Activated naive CD8-positive, alpha-beta T cell treated with anti-CD3 and anti-CD28 coated beads, Interleukin-2, amount 10 ng/mL, durations not matched to agents 7 days and 5 days (primary cell): ENCODE measurements at regions not wholly inside any gene's neighbourhood (a gene's known extent, or its start where the extent isn't known, plus 50 kb on each side); places are given as distances from the start of the nearest gene placed in this dataset.

Experiments
- ATAC-seq: fragments of 150-1000 bp; cut with Tn5 transposase; one replicate; pipeline ENCODE4 v1.10.0; 2021; ENCODE audit warnings: low read depth, moderate library complexity
- POLR2A ChIA-PET: fragments of 350-600 bp; sonication (Branson Sonifier 250); formaldehyde crosslinking; loops from one replicate; lab custom pipeline; 2021; ENCODE audit warnings: antibody characterized with exemption; lab: Charles Lee
- DNase-seq: peaks from one replicate; pipeline ENCODE4 v3.0.0; 2021
- H3K27ac Mint-ChIP-seq: one replicate; pipeline ENCODE4 v1.8.0; 2022; ENCODE audit warnings: mild to moderate bottlenecking, mixed read lengths
- H3K27me3 Mint-ChIP-seq: one replicate; pipeline ENCODE4 v1.8.0; 2022; ENCODE audit warnings: mild to moderate bottlenecking, moderate library complexity, mixed read lengths
- H3K36me3 Mint-ChIP-seq: one replicate; pipeline ENCODE4 v1.8.0; 2021; ENCODE audit warnings: mild to moderate bottlenecking, mixed read lengths
- H3K4me1 Mint-ChIP-seq: one replicate; pipeline ENCODE4 v1.8.0; 2021; ENCODE audit warnings: mixed read lengths
- H3K4me3 Mint-ChIP-seq: one replicate; pipeline ENCODE4 v1.8.0; 2022; ENCODE audit warnings: mild to moderate bottlenecking, moderate library complexity, mixed read lengths
- H3K9me3 Mint-ChIP-seq: one replicate; pipeline ENCODE4 v1.8.0; 2021; ENCODE audit warnings: mixed read lengths

DNA sequence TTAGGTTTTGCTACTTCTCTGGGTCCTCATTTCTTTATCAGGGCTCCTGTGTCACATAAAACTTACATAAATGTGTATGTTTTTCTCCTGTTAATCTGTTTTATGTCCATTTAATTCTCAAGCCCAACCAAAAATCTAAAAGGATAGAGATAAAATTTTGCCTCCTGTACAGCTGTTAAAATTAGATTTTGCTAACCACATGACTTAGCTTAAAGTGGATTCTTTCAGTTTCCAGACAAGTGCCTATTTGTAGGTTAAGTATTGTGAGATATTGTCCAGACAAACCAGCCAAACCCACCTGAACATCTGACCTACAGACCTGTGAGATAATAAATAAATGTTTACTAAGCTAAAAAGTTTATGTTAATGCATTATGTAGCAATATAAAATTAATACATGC lies 465.5 kb downstream of the SI start:
- Mint-ChIP-seq H3K36me3 (no peaks in the 10 kb centered on the region), H3K27me3 (no peaks in the 10 kb centered on the region), H3K4me1 (no peaks in the 10 kb centered on the region), H3K4me3 (no peak overlapping the region), H3K9me3 (peaks cover 1% of the 10 kb centered on the region), H3K27ac (no peak overlapping the region)
- ATAC-seq (no peak), DNase-seq (no peak)
- POLR2A ChIA-PET: no interaction called here

DNA sequence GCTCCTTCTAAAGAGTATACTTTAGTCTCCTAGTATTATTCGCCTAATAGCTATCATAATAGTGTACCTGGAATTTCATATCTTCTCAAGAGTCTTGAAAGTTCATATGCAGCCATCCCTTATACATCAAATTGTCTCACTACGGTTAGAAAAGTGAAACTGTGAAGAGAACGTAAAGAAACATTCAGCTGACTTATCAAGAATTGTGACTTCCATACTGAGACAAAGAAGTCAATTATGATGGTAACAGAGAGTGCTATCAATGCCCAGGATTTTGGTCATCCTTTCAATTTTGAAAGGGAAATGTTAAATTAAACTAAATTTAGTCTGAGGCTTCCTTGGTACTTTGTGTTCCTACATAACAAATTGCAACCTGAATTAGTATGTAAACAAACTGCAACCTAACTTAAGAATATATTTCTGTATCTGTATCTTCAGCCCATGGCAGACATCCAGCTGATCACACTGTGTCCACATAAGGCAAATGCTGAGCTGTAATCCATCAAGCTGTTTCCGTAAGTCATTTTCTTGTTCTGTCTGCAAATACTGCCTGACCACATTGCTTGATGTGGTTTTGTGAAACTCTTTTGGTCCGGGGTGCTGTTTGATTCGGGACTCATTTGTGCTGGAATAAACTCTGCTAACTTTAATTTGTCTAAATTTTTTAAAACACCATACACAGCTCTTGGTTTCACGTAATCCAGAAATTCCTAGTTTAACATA lies 469.6 kb downstream of the SI start:
- ATAC-seq (no peak), DNase-seq (no peak)
- Mint-ChIP-seq H3K4me1 (no peaks in the 10 kb centered on the region), H3K4me3 (no peak overlapping the region), H3K36me3 (no peaks in the 10 kb centered on the region), H3K9me3 (peaks cover 1% of the 10 kb centered on the region), H3K27ac (no peak overlapping the region), H3K27me3 (no peaks in the 10 kb centered on the region)
- POLR2A ChIA-PET: no interaction called here

DNA sequence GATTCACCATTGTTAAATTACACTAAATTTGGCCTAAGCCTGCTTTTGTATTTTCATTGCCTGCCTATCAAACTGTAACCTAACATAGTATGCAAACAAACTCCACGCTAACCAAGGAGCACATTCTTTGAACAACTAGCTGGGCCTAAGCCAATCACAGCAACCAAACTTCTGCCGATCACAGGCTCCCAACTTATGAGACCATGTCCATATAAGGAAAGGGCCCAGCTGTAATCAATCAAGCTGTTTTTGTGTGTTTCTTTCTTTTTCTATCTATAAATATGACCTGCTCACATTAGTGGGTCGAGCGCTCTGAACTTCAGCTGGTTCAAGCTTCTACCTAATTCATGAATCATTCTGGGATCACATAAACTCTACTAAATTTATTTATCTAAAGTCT lies 473.6 kb downstream of the SI start:
- POLR2A ChIA-PET: no interaction called here
- Mint-ChIP-seq H3K4me3 (no peak overlapping the region), H3K4me1 (no peaks in the 10 kb centered on the region), H3K9me3 (peaks cover 1% of the 10 kb centered on the region), H3K36me3 (no peaks in the 10 kb centered on the region), H3K27ac (no peak overlapping the region), H3K27me3 (no peaks in the 10 kb centered on the region)
- no peak for ATAC-seq
- DNase-seq: no peak

DNA sequence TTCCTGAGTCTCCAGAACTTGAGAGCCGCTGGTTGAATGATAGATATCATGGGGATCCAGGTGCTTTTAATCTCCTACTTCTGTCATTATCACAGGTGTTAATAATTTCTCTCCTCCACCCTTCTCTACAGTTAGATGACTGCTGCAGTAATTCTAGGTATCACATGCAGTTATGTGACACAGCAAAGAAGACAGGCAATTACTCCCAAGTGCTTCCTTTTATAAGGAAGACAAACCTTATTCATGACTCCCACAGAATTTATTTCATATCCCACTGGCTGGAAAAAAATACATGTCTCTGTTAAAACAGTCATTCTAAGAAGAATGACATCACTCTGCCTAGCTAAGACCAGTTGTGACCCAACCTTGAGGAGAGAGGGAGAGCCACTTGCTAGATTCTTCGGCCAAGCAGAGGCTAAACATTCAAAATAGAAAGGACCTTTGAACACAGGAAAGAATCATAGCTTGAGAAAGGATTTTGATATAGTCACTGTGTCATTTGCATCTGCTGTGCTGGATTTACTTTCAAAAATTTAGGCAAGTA lies 500.6 kb downstream of the SI start:
- H3K27me3 Mint-ChIP-seq: no peaks in the 10 kb centered on the region
- POLR2A ChIA-PET: no interaction called here
- no peaks in the 10 kb centered on the region for H3K4me1 Mint-ChIP-seq
- ATAC-seq (no peak), DNase-seq (no peak)
- H3K9me3 Mint-ChIP-seq: no peaks in the 10 kb centered on the region
- H3K27ac Mint-ChIP-seq: no peak overlapping the region
- no peak overlapping the region for H3K4me3 Mint-ChIP-seq
- H3K36me3 Mint-ChIP-seq: no peaks in the 10 kb centered on the region

DNA sequence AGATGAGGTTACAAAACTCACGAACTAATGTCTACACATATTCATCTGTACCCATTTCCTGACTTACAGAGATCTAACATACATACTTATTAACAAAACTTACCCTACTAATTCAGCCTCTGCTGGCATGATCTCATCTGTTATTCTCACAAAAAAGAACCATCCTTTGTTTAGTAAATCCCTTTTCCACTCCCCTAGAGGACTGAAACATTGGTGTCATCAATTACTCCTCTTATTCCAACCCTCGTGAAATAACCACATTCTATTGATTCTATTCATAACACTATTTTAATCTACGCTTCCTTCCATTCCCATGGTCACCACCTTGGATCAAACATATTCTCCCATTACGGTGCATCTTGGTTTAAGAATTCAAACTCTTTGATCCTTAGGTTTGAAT lies 505.9 kb downstream of the SI start:
- no peaks in the 10 kb centered on the region for H3K27me3 Mint-ChIP-seq
- DNase-seq (no peak), ATAC-seq (no peak)
- no peaks in the 10 kb centered on the region for H3K4me1 Mint-ChIP-seq
- POLR2A ChIA-PET: no interaction called here
- no peaks in the 10 kb centered on the region for H3K9me3 Mint-ChIP-seq
- H3K36me3 Mint-ChIP-seq: no peaks in the 10 kb centered on the region
- no peak overlapping the region for H3K27ac Mint-ChIP-seq
- no peak overlapping the region for H3K4me3 Mint-ChIP-seq

DNA sequence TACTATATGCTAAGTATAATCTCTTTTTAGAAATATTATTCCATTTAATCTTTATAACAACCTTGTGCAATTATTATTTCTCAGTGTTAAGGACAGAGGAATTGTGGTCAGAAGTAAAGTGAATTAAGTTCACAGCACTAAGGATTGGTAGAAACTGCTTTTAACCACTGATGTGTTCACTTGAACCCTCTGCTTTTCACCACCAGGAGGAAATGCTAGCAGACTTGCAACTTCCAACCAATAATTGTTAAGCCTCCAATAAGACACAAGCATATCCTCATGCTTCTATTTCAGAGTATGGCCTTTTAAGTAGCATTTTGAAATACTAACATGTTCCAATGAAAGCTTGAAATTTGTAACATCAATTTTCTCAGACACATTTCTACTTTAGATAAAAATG lies 527.4 kb downstream of the SI start:
- ATAC-seq: no peak
- DNase-seq: no peak
- no peak overlapping the region for H3K4me3 Mint-ChIP-seq
- no peak overlapping the region for H3K27ac Mint-ChIP-seq
- H3K36me3 Mint-ChIP-seq: no peaks in the 10 kb centered on the region
- H3K9me3 Mint-ChIP-seq: peaks cover 7% of the 10 kb centered on the region
- no peaks in the 10 kb centered on the region for H3K27me3 Mint-ChIP-seq
- POLR2A ChIA-PET: no interaction called here
- H3K4me1 Mint-ChIP-seq: no peaks in the 10 kb centered on the region

DNA sequence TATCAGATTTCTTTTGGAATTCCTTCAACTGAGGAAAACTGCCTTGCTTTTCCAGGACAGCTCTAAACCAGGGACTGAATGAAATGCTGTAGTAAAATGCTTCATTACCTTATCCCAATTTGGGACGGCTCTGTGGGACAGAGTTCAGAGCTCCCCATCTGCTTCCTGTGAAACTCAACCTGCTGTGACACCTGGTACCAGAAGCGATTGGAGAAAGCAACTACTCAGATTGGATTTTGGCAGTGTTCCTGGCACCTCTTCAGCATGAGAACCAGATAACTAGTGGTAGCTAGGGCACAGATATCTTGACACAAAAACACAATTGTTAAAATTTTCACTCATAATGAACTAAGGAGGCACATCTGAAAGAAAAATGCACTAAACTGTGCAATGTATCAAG lies 539.1 kb downstream of the SI start:
- no peak for ATAC-seq
- Mint-ChIP-seq H3K27me3 (no peaks in the 10 kb centered on the region), H3K36me3 (no peaks in the 10 kb centered on the region), H3K4me3 (no peak overlapping the region), H3K4me1 (no peaks in the 10 kb centered on the region), H3K9me3 (peaks cover 2% of the 10 kb centered on the region), H3K27ac (no peak overlapping the region)
- POLR2A ChIA-PET: no interaction called here
- DNase-seq: no peak

DNA sequence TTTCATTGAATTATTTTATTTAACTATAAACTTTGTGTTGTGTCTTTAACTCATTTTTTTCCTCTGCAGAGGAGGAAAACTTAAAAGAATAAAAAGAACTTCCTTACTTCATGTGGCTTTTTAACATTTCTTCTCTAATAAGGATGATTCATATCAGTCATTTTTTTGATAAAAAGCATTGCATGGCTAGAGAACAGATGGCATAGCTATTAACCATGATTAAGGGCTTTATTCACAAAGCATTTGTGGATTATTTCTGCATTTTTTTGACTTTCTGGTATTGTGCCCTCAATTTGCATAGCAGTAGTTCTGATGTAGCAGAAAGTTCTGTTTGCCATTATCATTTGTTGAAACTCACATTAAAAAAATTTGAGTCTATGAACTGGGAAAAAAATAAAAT lies 540.8 kb downstream of the SI start:
- ATAC-seq: no peak
- peaks cover 2% of the 10 kb centered on the region for H3K9me3 Mint-ChIP-seq

DNA sequence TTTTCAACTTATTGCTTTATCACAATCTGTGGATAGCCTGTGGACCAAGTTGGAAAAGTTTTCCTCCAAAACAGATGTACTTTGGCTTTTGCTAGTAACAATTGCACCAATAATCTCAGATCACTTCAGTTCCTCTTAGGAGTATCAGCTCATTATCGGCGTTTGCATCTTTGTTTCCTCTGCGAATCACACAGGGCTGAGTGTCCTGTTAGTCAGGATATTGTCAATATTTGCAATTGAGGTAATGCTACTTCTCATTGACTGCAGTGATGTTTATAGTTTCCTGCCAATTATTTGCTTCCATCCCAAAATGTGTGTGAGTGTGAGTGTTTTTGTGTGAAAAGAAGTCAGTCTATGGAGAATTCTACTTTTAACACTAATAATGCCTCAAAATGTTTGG lies 545.0 kb downstream of the SI start:
- Mint-ChIP-seq H3K4me1 (no peaks in the 10 kb centered on the region), H3K4me3 (no peak overlapping the region), H3K9me3 (peaks cover 3% of the 10 kb centered on the region), H3K36me3 (no peaks in the 10 kb centered on the region), H3K27me3 (no peaks in the 10 kb centered on the region), H3K27ac (no peak overlapping the region)
- POLR2A ChIA-PET: no interaction called here
- DNase-seq (no peak), ATAC-seq (no peak)

More for the DNA sequence above, 540.8 kb downstream of the SI start:
- Mint-ChIP-seq H3K27ac (no peak overlapping the region), H3K4me1 (no peaks in the 10 kb centered on the region), H3K4me3 (no peak overlapping the region), H3K36me3 (no peaks in the 10 kb centered on the region), H3K27me3 (no peaks in the 10 kb centered on the region)
- POLR2A ChIA-PET: no interaction called here
- no peak for DNase-seq

DNA sequence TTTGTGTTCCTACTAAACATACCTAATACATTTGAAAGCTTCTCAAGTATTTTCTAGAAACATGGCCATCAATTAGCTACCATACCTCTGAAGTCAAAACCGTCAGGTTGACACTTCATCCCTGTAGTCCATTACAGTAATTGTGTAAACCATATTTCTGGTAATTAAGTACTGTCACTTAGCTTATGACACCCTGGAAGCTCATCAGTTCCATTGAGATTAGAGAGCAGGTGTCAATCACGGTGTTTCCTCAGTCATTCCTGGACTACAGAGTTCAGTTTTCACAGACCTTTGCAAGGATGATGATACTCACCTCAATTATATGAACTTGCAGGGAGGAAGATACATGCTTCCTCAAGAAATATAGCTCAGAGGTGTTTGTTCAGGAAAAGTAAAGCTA lies 552.0 kb downstream of the SI start:
- Mint-ChIP-seq H3K4me3 (no peak overlapping the region), H3K4me1 (no peaks in the 10 kb centered on the region), H3K36me3 (no peaks in the 10 kb centered on the region), H3K27ac (no peak overlapping the region), H3K27me3 (no peaks in the 10 kb centered on the region), H3K9me3 (peaks cover 4% of the 10 kb centered on the region)
- ATAC-seq (no peak), DNase-seq (no peak)
- POLR2A ChIA-PET: no interaction called here

DNA sequence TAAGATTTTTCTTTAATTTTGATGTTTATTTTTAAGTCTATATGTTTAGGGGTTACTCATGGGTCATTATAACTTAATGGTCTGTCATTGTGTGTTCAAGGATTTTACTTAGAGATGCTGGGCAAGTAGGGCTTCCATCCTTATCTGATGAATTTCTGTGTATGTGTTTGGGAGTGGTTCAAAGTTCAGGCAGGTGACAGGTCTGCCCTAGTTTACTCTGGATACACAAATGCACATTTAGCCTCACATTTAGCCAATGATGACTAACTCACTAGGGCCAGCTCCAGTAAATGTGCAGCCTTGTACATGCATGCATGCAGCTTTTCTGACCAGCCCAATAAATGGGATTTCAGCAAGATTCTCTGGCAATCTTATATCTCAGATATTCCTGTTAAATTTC lies 554.1 kb downstream of the SI start:
- no peak for DNase-seq
- peaks cover 3% of the 10 kb centered on the region for H3K9me3 Mint-ChIP-seq
- POLR2A ChIA-PET: no interaction called here
- H3K27ac Mint-ChIP-seq: no peak overlapping the region
- H3K4me3 Mint-ChIP-seq: no peak overlapping the region
- no peak for ATAC-seq
- no peaks in the 10 kb centered on the region for H3K4me1 Mint-ChIP-seq
- H3K36me3 Mint-ChIP-seq: no peaks in the 10 kb centered on the region
- H3K27me3 Mint-ChIP-seq: no peaks in the 10 kb centered on the region

DNA sequence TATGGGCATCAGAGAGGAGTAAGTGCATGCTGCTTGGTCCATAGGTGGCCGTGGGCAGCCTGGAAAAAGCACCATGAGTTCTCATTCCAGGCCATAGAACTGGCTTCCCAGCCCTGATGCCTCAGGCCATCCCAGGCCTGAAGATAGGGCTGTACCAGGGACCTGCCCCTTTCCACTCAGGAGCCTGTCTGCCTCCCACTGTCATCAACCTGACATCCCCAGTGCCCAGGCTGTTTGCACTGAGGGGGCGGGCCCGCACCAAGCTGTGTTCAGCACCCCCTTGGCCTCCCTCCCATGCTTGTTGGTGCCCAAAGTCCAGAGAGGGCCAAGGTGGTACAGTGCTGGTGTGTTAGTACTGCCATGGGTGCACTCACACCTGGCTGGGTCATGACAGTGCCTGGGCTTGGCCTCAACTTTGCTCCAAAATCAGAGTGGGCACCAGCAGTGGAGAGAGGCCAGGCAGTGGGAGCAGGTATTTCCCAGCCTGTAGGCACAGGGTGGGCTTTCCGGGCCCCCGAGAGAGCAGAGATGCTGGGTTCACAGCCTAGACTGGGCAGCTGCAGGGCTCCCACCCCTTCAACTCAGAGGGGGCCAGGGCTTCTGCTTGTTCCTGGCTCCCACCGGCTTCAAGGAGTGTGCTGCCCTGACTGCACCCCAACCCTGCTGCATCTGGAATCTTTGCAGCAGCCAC lies 556.1 kb downstream of the SI start:
- H3K27me3 Mint-ChIP-seq: no peaks in the 10 kb centered on the region
- DNase-seq: no peak
- no peak for ATAC-seq
- POLR2A ChIA-PET: no interaction called here
- H3K4me1 Mint-ChIP-seq: no peaks in the 10 kb centered on the region
- H3K4me3 Mint-ChIP-seq: no peak overlapping the region
- H3K9me3 Mint-ChIP-seq: peaks cover 5% of the 10 kb centered on the region
- H3K27ac Mint-ChIP-seq: no peak overlapping the region
- H3K36me3 Mint-ChIP-seq: no peaks in the 10 kb centered on the region

DNA sequence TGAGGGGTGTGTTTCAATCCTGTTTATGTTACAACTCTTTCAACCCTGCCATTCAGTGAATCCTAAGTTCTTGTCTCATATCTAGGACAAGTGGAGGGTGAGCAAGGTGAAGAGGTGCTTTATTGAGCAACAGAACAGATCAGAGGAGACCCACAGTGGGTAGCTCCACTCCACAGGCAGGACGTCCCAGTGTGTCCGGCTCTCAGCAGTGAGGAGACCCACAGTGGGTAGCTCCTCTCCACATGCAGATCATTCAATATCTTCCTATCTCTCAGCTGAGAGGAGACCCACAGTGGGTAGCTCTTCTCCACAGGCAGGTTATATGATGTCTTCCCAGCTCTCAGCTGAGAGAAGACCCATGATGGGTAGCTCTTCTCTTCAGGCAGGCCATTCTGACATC lies 556.7 kb downstream of the SI start:
- Mint-ChIP-seq H3K27ac (no peak overlapping the region), H3K9me3 (peaks cover 5% of the 10 kb centered on the region), H3K36me3 (no peaks in the 10 kb centered on the region), H3K4me1 (no peaks in the 10 kb centered on the region), H3K4me3 (no peak overlapping the region), H3K27me3 (no peaks in the 10 kb centered on the region)
- POLR2A ChIA-PET: no interaction called here
- DNase-seq (no peak), ATAC-seq (no peak)

DNA sequence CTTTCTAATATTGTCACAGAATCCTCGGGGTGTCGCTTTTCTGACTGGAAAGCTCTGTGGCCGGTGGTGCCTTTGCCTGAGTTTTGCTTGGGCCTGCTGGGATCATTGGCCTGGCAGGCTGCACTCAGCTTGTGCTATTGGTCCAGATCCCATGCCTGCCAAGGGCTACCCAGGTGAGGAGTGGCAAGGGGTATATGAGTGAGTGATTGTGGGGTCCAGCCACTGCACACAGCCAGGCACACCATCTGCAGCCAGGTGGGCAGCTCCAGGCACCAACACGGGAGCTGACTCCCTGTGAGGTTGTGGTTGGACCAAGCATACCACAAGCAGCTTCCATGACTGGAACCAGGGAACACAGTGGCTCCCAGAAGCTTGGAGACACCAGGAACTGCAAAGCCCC lies 557.2 kb downstream of the SI start:
- ATAC-seq (no peak), DNase-seq (no peak)
- POLR2A ChIA-PET: no interaction called here
- H3K36me3 Mint-ChIP-seq: no peaks in the 10 kb centered on the region
- no peak overlapping the region for H3K27ac Mint-ChIP-seq
- no peaks in the 10 kb centered on the region for H3K4me1 Mint-ChIP-seq
- H3K27me3 Mint-ChIP-seq: no peaks in the 10 kb centered on the region
- no peak overlapping the region for H3K4me3 Mint-ChIP-seq
- H3K9me3 Mint-ChIP-seq: peaks cover 5% of the 10 kb centered on the region
